Upper lobe of left lung (tissue), 6 donors: ENCODE measurements at regions not wholly inside any gene's neighbourhood (a gene's known extent, or its start where the extent isn't known, plus 50 kb on each side); places are given as distances from the start of the nearest gene placed in this dataset.

ENCODE experiments used
- ATAC-seq, 2 donors: fragments of 200-7000 bp; cut with Tn5 transposase; one replicate each; pipeline ENCODE4 v1.9.1; 2022; ENCODE audit warnings: mild to moderate bottlenecking in 2 of 2, moderate library complexity in 2 of 2; ENCODE audit not compliant: low FRiP score in 2 of 2
- DNase-seq, 2 donors: peaks; one replicate each; pipeline ENCODE4 v3.0.0-alpha.2; 2019 to 2020
- H3K27ac ChIP-seq, 4 donors: fragments of 200-600 bp; sonication (generic); one replicate each; pipeline ENCODE4 v1.5.1; 2016 to 2019
- H3K27me3 ChIP-seq, 4 donors: fragments of 200-600 bp; sonication (generic); one replicate each; pipeline ENCODE4 v1.5.1; 2017 to 2019
- H3K36me3 ChIP-seq, 4 donors: fragments of 200-600 bp; sonication (generic); one replicate each; pipeline ENCODE4 v1.5.1; 2016 to 2019
- H3K4me1 ChIP-seq, 4 donors: fragments of 200-600 bp; sonication (generic); one replicate each; pipeline ENCODE4 v1.5.1; 2018 to 2019
- H3K4me3 ChIP-seq, 4 donors: fragments of 200-600 bp; sonication (generic); one replicate each; pipeline ENCODE4 v1.5.1; 2017 to 2019; ENCODE audit warnings: mild to moderate bottlenecking in 2 of 4, moderate library complexity in 1 of 4
- H3K9me3 ChIP-seq, 4 donors: fragments of 200-600 bp; sonication (generic); one replicate each; pipeline ENCODE4 v1.5.1; 2018 to 2019
- CTCF ChIP-seq, 6 experiments: fragments of 450-650 bp in 4 of 6; fragments of 200-600 bp in 2 of 6; sonication (generic) in 2 of 6; IDR thresholded peaks; one replicate each; pipeline ENCODE4 v1.5.1; 2016 to 2019; ENCODE audit warnings: antibody characterized with exemption in 6 of 6
- EP300 ChIP-seq, 4 donors: sonication (generic); formaldehyde crosslinking; IDR thresholded peaks; one replicate each; pipeline ENCODE4 v1.5.1; 2017; ENCODE audit warnings: antibody characterized with exemption in 4 of 4, control low read depth in 2 of 4
- POLR2A ChIP-seq, 4 donors: fragments of 450-650 bp; IDR thresholded peaks; one replicate each; pipeline ENCODE4 v1.5.1; 2016 to 2017; ENCODE audit warnings: antibody characterized with exemption in 4 of 4, mild to moderate bottlenecking in 2 of 4
- POLR2AphosphoS5 ChIP-seq, 2 donors: sonication (generic); formaldehyde crosslinking; IDR thresholded peaks; one replicate each; pipeline ENCODE4 v1.5.1; 2017; ENCODE audit warnings: antibody characterized with exemption in 2 of 2
- WGBS, 2 donors: methylation state at CpG; one replicate each; pipeline ENCODE4 v1.1.5; 2017 to 2018; 5-methylcytosine and 5-hydroxymethylcytosine counted together
- donor health status: DM: no; HTN: no; CAD: no; lungs with moderate emphysema.
- donor health status: DM: no; HTN: yes; CAD: no; lungs with severe emphysema.

GRCh38 chr22:49176956-49177355 is 650.7 kb downstream of the BRD1 start:
- 73 to 81% methylated on average over 6 of the region's 6 CpGs for WGBS, 2 donors
- Histone ChIP-seq H3K27ac (no peak overlapping the region), H3K4me1 (no peaks in the 10 kb centered on the region), H3K27me3 (no peaks in the 10 kb centered on the region), H3K9me3 (no peaks in the 10 kb centered on the region), H3K4me3 (no peak overlapping the region), H3K36me3 (no peaks in the 10 kb centered on the region)
- DNase-seq (no peak), ATAC-seq (no peak)
- TF ChIP-seq POLR2A (IDR thresholded peaks at IDR 0.05) = no peak
- TF ChIP-seq CTCF (IDR thresholded peaks at IDR 0.05) = no peak
- no peak for TF ChIP-seq POLR2AphosphoS5 (IDR thresholded peaks at IDR 0.05)
- no peak for TF ChIP-seq EP300 (IDR thresholded peaks at IDR 0.05)

GRCh38 chr22:49170053-49170452 is 657.6 kb downstream of the BRD1 start:
- ATAC-seq (peak in 1 of 2 donors; percentile 15), DNase-seq (no peak)
- H3K4me1 ChIP-seq = no peaks in the 10 kb centered on the region
- no peak overlapping the region for H3K4me3 ChIP-seq
- no peaks in the 10 kb centered on the region for H3K9me3 ChIP-seq
- H3K27me3 ChIP-seq = no peaks in the 10 kb centered on the region
- H3K27ac ChIP-seq = no peak overlapping the region
- H3K36me3 ChIP-seq = no peaks in the 10 kb centered on the region
- WGBS, 2 donors = 68 to 86% methylated on average over 4 of the region's 4 CpGs
- TF ChIP-seq CTCF (IDR thresholded peaks at IDR 0.05) = no peak
- TF ChIP-seq POLR2A (IDR thresholded peaks at IDR 0.05) = no peak
- no peak for TF ChIP-seq EP300 (IDR thresholded peaks at IDR 0.05)
- TF ChIP-seq POLR2AphosphoS5 (IDR thresholded peaks at IDR 0.05) = no peak

- no peaks in the 10 kb centered on the region for H3K9me3 ChIP-seq
- no peak for ATAC-seq
- H3K4me3 ChIP-seq = no peak overlapping the region
- no peaks in the 10 kb centered on the region for H3K4me1 ChIP-seq
- TF ChIP-seq POLR2AphosphoS5 (IDR thresholded peaks at IDR 0.05) (no peak), CTCF (IDR thresholded peaks at IDR 0.05) (no peak), POLR2A (IDR thresholded peaks at IDR 0.05) (no peak), EP300 (IDR thresholded peaks at IDR 0.05) (no peak)
- DNase-seq = no peak
- H3K27me3 ChIP-seq = no peaks in the 10 kb centered on the region
- no peak overlapping the region for H3K27ac ChIP-seq
- no peaks in the 10 kb centered on the region for H3K36me3 ChIP-seq
- 76 to 84% methylated on average over 6 to 16 of the region's 16 CpGs for WGBS, 2 donors
Observed at GRCh38 chr22:49169074-49169744, 658.5 kb downstream of the BRD1 start.

DNA sequence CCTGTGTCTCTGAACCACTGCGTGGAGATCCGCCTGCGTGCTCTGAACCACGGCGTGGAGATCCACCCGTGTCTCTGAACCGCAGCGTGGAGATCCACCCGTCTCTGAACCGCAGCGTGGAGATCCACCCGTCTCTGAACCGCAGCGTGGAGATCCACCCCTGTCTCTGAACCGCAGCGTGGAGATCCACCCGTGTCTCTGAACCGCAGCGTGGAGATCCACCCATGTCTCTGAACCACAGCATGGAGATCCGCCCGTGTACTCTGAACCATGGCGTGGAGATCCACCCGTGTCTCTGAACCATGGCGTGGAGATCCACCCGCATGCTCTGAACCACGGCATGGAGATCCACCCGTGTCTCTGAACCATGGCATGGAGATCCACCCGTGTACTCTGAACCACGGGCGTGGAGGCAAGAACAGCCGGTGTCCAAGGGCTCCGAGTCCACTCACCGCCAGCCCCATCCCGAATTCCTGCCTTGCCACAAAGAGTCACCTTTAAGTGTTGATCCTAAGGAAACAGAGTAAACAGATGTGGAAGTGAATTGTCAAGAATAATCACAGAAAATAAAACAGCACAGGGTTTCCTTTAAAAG is 659.4 kb downstream of the BRD1 start:
- DNase-seq = peak in 1 of 2 donors; percentile 43
- no peak for TF ChIP-seq CTCF (IDR thresholded peaks at IDR 0.05)
- TF ChIP-seq POLR2AphosphoS5 (IDR thresholded peaks at IDR 0.05) = no peak
- WGBS, 2 donors = 88 to 93% methylated on average over 34 of the region's 34 CpGs
- no peaks in the 10 kb centered on the region for H3K9me3 ChIP-seq
- no peak overlapping the region for H3K4me3 ChIP-seq
- H3K27me3 ChIP-seq = no peaks in the 10 kb centered on the region
- no peaks in the 10 kb centered on the region for H3K4me1 ChIP-seq
- no peak overlapping the region for H3K27ac ChIP-seq
- ATAC-seq = no peak
- H3K36me3 ChIP-seq = no peaks in the 10 kb centered on the region

- H3K9me3 ChIP-seq = no peaks in the 10 kb centered on the region
- H3K27me3 ChIP-seq = no peaks in the 10 kb centered on the region
- TF ChIP-seq POLR2A (IDR thresholded peaks at IDR 0.05) (no peak), CTCF (IDR thresholded peaks at IDR 0.05) (no peak), EP300 (IDR thresholded peaks at IDR 0.05) (no peak), POLR2AphosphoS5 (IDR thresholded peaks at IDR 0.05) (no peak)
- DNase-seq (peak in 1 of 2 donors; percentile 24), ATAC-seq (no peak)
- H3K27ac ChIP-seq = no peak overlapping the region
- no peak overlapping the region for H3K4me3 ChIP-seq
- no peaks in the 10 kb centered on the region for H3K4me1 ChIP-seq
- no peaks in the 10 kb centered on the region for H3K36me3 ChIP-seq
- WGBS, 2 donors = 83 to 86% methylated on average over 11 of the region's 11 CpGs
Observed at GRCh38 chr22:49166746-49167145, 660.9 kb downstream of the BRD1 start.
